AG04450 (cell line): ENCODE measurements at regions not wholly inside any gene's neighbourhood (a gene's known extent, or its start where the extent isn't known, plus 50 kb on each side); places are given as distances from the start of the nearest gene placed in this dataset.

ENCODE experiments used
- CTCF ChIA-PET: fragments of 300-600, 350-600 bp; formaldehyde crosslinking; extraction: SDS; loops from one replicate; lab custom pipeline; 2022; ENCODE audit warnings: antibody characterized with exemption, inconsistent platforms; lab: Charles Lee
- POLR2A ChIA-PET: fragments of 350-600 bp; formaldehyde crosslinking; extraction: SDS; loops from one replicate; lab custom pipeline; 2021; ENCODE audit warnings: antibody characterized with exemption, inconsistent platforms; lab: Yijun Ruan, JAX
- DNase-seq: peaks from one replicate; pipeline ENCODE4 v3.0.0-alpha.2; 2011; ENCODE audit warnings: low read depth, low spot score
- H3K27ac ChIP-seq: one replicate; pipeline ENCODE4 v1.5.1; 2012; ENCODE audit warnings: low read depth, low read length, control low read depth
- H3K27me3 ChIP-seq: one replicate; pipeline ENCODE4 v1.6.0; 2012; ENCODE audit warnings: low read length; ENCODE audit not compliant: control insufficient read depth, insufficient read depth
- H3K4me3 ChIP-seq: 2 replicates; pipeline ENCODE4 v1.5.1; 2011; ENCODE audit warnings: mild to moderate bottlenecking, low read depth, low read length, control low read depth
- H3K9me3 ChIP-seq: 2 replicates; pipeline ENCODE4 v1.5.1; 2012; ENCODE audit warnings: low read length; ENCODE audit not compliant: control insufficient read depth, insufficient read depth
- TF ChIP-seq, protein P1 (sequence below): IDR thresholded peaks from 2 replicates; pipeline ENCODE4 v1.5.1; 2011; ENCODE audit warnings: low read depth, low read length, control low read depth, inconsistent platforms

DNA sequence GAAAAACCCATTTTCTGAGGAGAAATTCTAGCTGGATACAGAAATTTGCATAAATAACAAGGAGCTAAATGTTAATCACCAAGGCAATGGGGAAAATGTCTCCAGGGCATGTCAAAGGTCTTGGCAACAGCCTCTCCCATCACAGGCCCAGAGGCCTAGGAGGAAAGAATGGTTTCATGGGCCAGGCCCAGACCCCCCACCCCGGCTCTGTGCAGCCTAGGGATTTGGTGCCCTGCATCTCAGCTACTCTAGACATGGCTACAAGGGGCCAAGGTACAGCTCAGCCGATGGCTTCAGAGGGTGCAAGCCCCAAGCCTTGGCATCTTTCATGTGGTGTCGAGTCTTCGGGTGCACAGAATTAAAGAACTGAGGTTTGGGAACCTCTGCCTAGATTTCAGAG, 321.2 kb upstream of the ID4 start:
- POLR2A ChIA-PET: no interaction called here
- Histone ChIP-seq H3K9me3 (peaks cover 6% of the 10 kb centered on the region), H3K27me3 (no peaks in the 10 kb centered on the region), H3K27ac (no peak overlapping the region), H3K4me3 (no peak overlapping the region)
- TF ChIP-seq, protein P1, sequence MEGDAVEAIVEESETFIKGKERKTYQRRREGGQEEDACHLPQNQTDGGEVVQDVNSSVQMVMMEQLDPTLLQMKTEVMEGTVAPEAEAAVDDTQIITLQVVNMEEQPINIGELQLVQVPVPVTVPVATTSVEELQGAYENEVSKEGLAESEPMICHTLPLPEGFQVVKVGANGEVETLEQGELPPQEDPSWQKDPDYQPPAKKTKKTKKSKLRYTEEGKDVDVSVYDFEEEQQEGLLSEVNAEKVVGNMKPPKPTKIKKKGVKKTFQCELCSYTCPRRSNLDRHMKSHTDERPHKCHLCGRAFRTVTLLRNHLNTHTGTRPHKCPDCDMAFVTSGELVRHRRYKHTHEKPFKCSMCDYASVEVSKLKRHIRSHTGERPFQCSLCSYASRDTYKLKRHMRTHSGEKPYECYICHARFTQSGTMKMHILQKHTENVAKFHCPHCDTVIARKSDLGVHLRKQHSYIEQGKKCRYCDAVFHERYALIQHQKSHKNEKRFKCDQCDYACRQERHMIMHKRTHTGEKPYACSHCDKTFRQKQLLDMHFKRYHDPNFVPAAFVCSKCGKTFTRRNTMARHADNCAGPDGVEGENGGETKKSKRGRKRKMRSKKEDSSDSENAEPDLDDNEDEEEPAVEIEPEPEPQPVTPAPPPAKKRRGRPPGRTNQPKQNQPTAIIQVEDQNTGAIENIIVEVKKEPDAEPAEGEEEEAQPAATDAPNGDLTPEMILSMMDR: no peak
- no peak for DNase-seq
- CTCF ChIA-PET: no interaction called here

DNA sequence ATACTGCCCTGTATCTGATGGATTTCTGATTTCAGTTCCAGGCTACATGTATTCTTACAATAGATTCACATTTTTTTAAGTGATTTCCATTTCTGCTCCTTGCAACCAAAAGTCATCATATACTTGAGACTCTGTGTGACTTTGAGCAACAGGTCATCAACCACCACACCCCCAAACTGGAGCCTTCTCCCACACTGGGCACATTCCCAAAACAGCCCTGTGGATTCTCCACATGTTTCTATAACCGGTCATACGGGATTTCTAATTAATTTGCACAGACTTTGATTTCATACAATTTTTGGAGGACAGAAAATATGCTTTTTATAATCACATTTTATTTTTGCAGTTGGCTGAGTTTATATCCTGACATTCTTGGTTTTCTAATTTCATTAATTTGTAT, 317.2 kb upstream of the ID4 start:
- POLR2A ChIA-PET: no interaction called here

DNA sequence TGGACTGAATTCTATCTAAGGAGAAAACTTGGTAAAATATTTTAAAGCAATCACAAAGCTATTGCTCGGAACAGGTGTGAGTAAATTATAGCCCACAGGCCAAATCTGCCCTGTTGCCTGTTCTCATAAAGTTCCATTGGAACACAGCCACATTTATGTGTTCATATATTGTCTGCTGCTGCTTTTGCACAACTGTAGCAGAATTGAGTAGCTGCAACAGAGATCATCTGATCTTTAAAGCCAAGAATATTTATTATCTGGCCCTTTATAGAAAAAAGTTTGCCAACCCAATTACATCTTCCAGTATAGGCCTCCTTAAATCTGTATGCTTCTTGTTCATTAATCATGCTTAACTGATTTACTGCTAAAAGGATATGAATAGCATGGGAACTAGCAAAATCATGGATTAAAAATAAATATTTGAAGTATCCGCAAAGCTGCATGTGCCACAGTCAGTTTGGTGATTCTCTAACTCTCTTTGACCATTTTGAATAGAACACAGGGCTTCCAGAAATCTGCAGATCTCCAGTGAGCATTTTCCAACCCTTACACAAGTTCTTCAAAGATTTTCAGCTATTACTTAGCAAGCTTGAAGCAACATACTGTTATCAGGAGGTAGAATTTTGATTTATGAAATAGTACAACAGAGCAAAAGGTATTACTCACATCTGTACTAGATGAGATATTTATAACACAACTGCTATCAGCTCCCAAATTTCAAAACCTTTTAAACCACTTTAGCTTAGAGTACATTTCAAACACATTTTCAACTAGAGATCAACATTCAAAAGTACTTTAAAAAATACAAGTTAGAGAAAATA, 312.6 kb upstream of the ID4 start:
- Histone ChIP-seq H3K4me3 (no peak overlapping the region), H3K27ac (no peak overlapping the region), H3K27me3 (no peaks in the 10 kb centered on the region), H3K9me3 (no peaks in the 10 kb centered on the region)
- CTCF ChIA-PET: no interaction called here
- no peak for DNase-seq
- POLR2A ChIA-PET: no interaction called here
- TF ChIP-seq, protein P1: no peak

More for the DNA sequence above, 317.2 kb upstream of the ID4 start:
- Histone ChIP-seq H3K27ac (no peak overlapping the region), H3K9me3 (peaks cover 3% of the 10 kb centered on the region), H3K27me3 (no peaks in the 10 kb centered on the region), H3K4me3 (no peak overlapping the region)
- CTCF ChIA-PET: no interaction called here
- no peak for DNase-seq
- TF ChIP-seq, protein P1: no peak

DNA sequence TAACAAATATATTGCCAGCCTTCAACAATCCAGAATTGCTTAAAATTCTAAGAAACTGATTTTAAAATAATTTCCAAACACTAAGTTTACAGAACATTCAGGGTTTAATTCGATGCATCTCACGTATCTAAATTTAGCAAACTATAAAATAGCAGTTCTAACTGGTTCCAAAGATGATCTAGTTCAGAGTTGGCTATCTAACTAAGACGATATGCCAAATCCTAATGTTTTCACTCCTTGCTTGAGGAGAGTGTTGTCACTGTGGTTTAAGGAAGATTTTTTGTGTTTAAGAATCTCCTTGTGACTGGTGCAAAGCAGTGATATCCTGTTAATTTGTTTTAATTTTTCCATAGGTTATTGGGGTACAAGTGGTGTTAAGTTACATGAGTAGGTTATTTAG, 311.5 kb upstream of the ID4 start:
- DNase-seq: no peak
- no peaks in the 10 kb centered on the region for H3K9me3 ChIP-seq
- no peak overlapping the region for H3K27ac ChIP-seq
- TF ChIP-seq, protein P1: no peak
- H3K4me3 ChIP-seq: no peak overlapping the region
- ChIA-PET CTCF (no interaction called here), POLR2A (no interaction called here)
- no peaks in the 10 kb centered on the region for H3K27me3 ChIP-seq

DNA sequence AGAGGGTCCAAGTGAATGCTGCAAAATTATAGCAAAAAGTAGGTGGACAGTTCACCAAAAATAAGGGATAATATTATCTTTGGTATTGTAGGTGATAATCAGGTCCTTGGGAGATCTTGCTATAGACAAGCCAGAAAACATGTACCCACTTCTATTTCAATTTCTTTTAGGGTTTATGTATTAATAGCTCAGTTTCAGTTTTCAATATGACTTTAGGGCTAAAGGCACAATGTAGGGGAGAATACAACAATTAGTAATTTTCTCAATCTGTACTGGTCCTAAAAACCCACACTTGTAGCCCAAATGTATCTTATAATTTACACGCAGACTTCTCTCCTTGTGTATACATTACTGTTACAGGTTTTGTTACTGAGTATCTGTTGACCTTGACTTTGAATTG, 307.0 kb upstream of the ID4 start:
- POLR2A ChIA-PET: no interaction called here
- TF ChIP-seq, protein P1: no peak
- H3K27me3 ChIP-seq: no peaks in the 10 kb centered on the region
- CTCF ChIA-PET: no interaction called here
- H3K4me3 ChIP-seq: no peak overlapping the region
- DNase-seq: no peak
- H3K9me3 ChIP-seq: no peaks in the 10 kb centered on the region
- H3K27ac ChIP-seq: no peak overlapping the region
